ENCODE measurements at regions not wholly inside any gene's neighbourhood (a gene's known extent, or its start where the extent isn't known, plus 50 kb on each side); places are given as distances from the start of the nearest gene placed in this dataset.

DNA sequence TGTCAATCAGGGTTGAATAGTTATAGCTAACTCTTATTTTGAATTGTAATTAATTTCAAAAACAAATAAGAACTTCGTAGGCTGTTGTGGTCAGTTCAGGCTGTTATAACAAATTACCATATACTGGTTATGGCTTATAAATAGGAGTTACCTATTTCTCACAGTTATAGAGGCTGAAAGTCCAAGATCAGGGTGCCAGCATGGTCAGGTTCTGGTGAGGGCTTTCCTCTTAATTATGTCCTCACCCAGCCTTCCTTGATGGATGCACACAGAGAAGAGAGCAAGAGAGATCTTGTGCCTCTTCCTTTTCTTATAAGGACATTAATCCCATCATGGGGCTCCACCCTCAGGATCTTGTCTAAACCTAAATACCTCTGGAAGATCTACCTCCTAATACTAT is 265.9 kb upstream of the SUCLG2 start:
- no peak for TF ChIP-seq CTCF (conservative IDR thresholded peaks at IDR 0.05; ENCODE audit: low read length)
- no peak for TF ChIP-seq EZH2phosphoT487 (IDR thresholded peaks at IDR 0.05; ENCODE audit: borderline replicate concordance)
